IMR-90 (cell line): ENCODE measurements at regions not wholly inside any gene's neighbourhood (a gene's known extent, or its start where the extent isn't known, plus 50 kb on each side); places are given as distances from the start of the nearest gene placed in this dataset.

Source experiments
- ATAC-seq: fragments of 200-7000 bp; cut with Tn5 transposase; 2 replicates; pipeline ENCODE4 v1.9.1; 2020; ENCODE audit warnings: low read depth, mild to moderate bottlenecking, moderate library complexity
- BruUV-seq: library from RNA; stranded (reverse); fragments of 400-500 nt; replicated peaks from 2 replicates; lab custom pipeline; 2021; lab: Mats Ljungman, UMichigan
- CTCF ChIA-PET: fragments of 300-600 bp; formaldehyde crosslinking; extraction: SDS; loops from one replicate; lab custom pipeline; 2021; ENCODE audit warnings: antibody characterized with exemption; lab: Yijun Ruan, JAX
- POLR2A ChIA-PET: fragments of 300-600 bp; sonication (Branson Sonifier 250); formaldehyde crosslinking; loops from one replicate; lab custom pipeline; 2022; ENCODE audit warnings: antibody characterized with exemption; ENCODE audit not compliant: unreplicated experiment; lab: Charles Lee
- DNase-seq: peaks from one replicate; pipeline ENCODE4 v3.0.0; 2013
- H2AFZ ChIP-seq: replicated peaks from 2 replicates; pipeline ENCODE3; 2013; ENCODE audit warnings: low read length, mild to moderate bottlenecking; ENCODE audit not compliant: poor library complexity
- H2AK5ac ChIP-seq: 2 replicates; pipeline ENCODE4 v1.6.1; 2013; ENCODE audit warnings: low read depth, low read length, inconsistent platforms
- H2AK9ac ChIP-seq: replicated peaks from 2 replicates; pipeline ENCODE3; 2013; ENCODE audit warnings: mild to moderate bottlenecking, low read depth, low read length, moderate library complexity; ENCODE audit not compliant: poor library complexity
- H2BK120ac ChIP-seq: 2 replicates; pipeline ENCODE4 v1.6.1; 2013; ENCODE audit warnings: low read depth, low read length, inconsistent platforms
- H2BK15ac ChIP-seq: 3 replicates; pipeline ENCODE4 v1.6.1; 2013; ENCODE audit warnings: low read depth, low read length, inconsistent platforms
- H2BK20ac ChIP-seq: 2 replicates; pipeline ENCODE4 v1.6.1; 2013; ENCODE audit warnings: low read depth, mild to moderate bottlenecking, inconsistent platforms, low read length, moderate library complexity
- H2BK5ac ChIP-seq: 2 replicates; pipeline ENCODE4 v1.6.1; 2013; ENCODE audit warnings: mild to moderate bottlenecking, low read depth, low read length, inconsistent platforms; ENCODE audit not compliant: poor library complexity, severe bottlenecking
- H3K14ac ChIP-seq: replicated peaks from 2 replicates; pipeline ENCODE4 v1.6.1; 2013; ENCODE audit warnings: low read depth, low read length, inconsistent platforms
- H3K18ac ChIP-seq: 2 replicates; pipeline ENCODE4 v1.6.1; 2013; ENCODE audit warnings: low read depth, low read length, control low read depth
- H3K23ac ChIP-seq: 2 replicates; pipeline ENCODE4 v1.6.1; 2013; ENCODE audit warnings: low read depth, low read length, inconsistent platforms
- H3K27ac ChIP-seq: 2 replicates; pipeline ENCODE4 v1.5.1; 2013; ENCODE audit warnings: mild to moderate bottlenecking, control low read depth, low read length; ENCODE audit not compliant: insufficient read depth
- H3K27me3 ChIP-seq: 2 replicates; pipeline ENCODE4 v1.6.1; 2013; ENCODE audit warnings: low read length; ENCODE audit not compliant: control insufficient read depth, insufficient read depth
- H3K36me3 ChIP-seq: 2 replicates; pipeline ENCODE4 v1.6.1; 2013; ENCODE audit warnings: low read length, mixed read lengths; ENCODE audit not compliant: control insufficient read depth, insufficient read depth
- H3K4ac ChIP-seq: 2 replicates; pipeline ENCODE4 v1.6.1; 2013; ENCODE audit warnings: low read depth, low read length, inconsistent platforms
- H3K4me1 ChIP-seq: 2 replicates; pipeline ENCODE4 v1.6.1; 2013; ENCODE audit warnings: low read length, mixed read lengths; ENCODE audit not compliant: control insufficient read depth, insufficient read depth
- H3K4me2 ChIP-seq: 2 replicates; pipeline ENCODE4 v1.6.1; 2013; ENCODE audit warnings: low read depth, mild to moderate bottlenecking, control low read depth, low read length, moderate library complexity
- H3K4me3 ChIP-seq: 2 replicates; pipeline ENCODE4 v1.5.1; 2013; ENCODE audit warnings: low read depth, mild to moderate bottlenecking, control low read depth, low read length, moderate library complexity; ENCODE audit not compliant: insufficient read depth
- H3K56ac ChIP-seq: 2 replicates; pipeline ENCODE4 v1.6.1; 2013; ENCODE audit warnings: low read length, inconsistent platforms; ENCODE audit not compliant: insufficient read depth; ENCODE audit errors: extremely low read depth
- H3K79me1 ChIP-seq, 2 experiments: 2 replicates each; pipeline ENCODE4 v1.6.1; 2013; ENCODE audit warnings: low read length in 2 of 2, inconsistent platforms in 1 of 2, low read depth in 1 of 2
- H3K9ac ChIP-seq: 2 replicates; pipeline ENCODE4 v1.6.1; 2013; ENCODE audit warnings: low read depth, low read length, control low read depth
- H3K9me1 ChIP-seq: 2 replicates; pipeline ENCODE4 v1.6.1; 2013; ENCODE audit warnings: low read length, inconsistent platforms; ENCODE audit not compliant: insufficient read depth
- H3K9me3 ChIP-seq: 2 replicates; pipeline ENCODE4 v1.6.1; 2013; ENCODE audit warnings: low read length; ENCODE audit not compliant: control insufficient read depth, insufficient read depth
- H4K20me1 ChIP-seq: 2 replicates; pipeline ENCODE4 v1.6.1; 2013; ENCODE audit warnings: low read length, inconsistent platforms; ENCODE audit not compliant: insufficient read depth
- H4K5ac ChIP-seq: 2 replicates; pipeline ENCODE4 v1.6.1; 2013; ENCODE audit warnings: mild to moderate bottlenecking, low read depth, low read length, control low read depth
- H4K8ac ChIP-seq, 2 experiments: 2 replicates each; pipeline ENCODE4 v1.6.1; 2013; ENCODE audit warnings: low read depth in 2 of 2, low read length in 2 of 2, control low read depth in 1 of 2, inconsistent platforms in 1 of 2
- H4K91ac ChIP-seq: 2 replicates; pipeline ENCODE4 v1.6.1; 2013; ENCODE audit warnings: low read depth, low read length, inconsistent platforms; ENCODE audit not compliant: insufficient read depth
- BHLHE40 ChIP-seq: fragments of 150-350 bp; IDR thresholded peaks from 2 replicates; pipeline ENCODE4 v1.6.1; 2016; ENCODE audit warnings: mild to moderate bottlenecking, low read depth, low read length
- CEBPB ChIP-seq: IDR thresholded peaks from 2 replicates; pipeline ENCODE4 v1.6.1; 2012; ENCODE audit warnings: low read depth, low read length, improper control_type of control experiment
- CHD1 ChIP-seq: IDR thresholded peaks from 2 replicates; pipeline ENCODE4 v1.6.1; 2012; ENCODE audit warnings: low read depth, low read length, improper control_type of control experiment
- ELK1 ChIP-seq: fragments of 150-350 bp; IDR thresholded peaks from 2 replicates; pipeline ENCODE4 v1.6.1; 2016; ENCODE audit warnings: low read depth, mild to moderate bottlenecking, low read length, moderate library complexity, borderline replicate concordance
- FOS ChIP-seq: fragments of 150-350 bp; IDR thresholded peaks from 2 replicates; pipeline ENCODE4 v1.6.1; 2016; ENCODE audit warnings: low read depth, low read length
- MAFK ChIP-seq: IDR thresholded peaks from 2 replicates; pipeline ENCODE4 v1.6.1; 2012; ENCODE audit warnings: low read depth, low read length, improper control_type of control experiment
- MXI1 ChIP-seq: IDR thresholded peaks from 2 replicates; pipeline ENCODE4 v1.6.1; 2012; ENCODE audit warnings: low read depth, mild to moderate bottlenecking, low read length, moderate library complexity, borderline replicate concordance
- NFE2L2 ChIP-seq: fragments of 150-350 bp; IDR thresholded peaks from 2 replicates; pipeline ENCODE4 v1.6.1; 2016; ENCODE audit warnings: low read depth, mild to moderate bottlenecking, low read length
- RAD21 ChIP-seq: IDR thresholded peaks from 2 replicates; pipeline ENCODE4 v1.6.1; 2012; ENCODE audit warnings: low read length, improper control_type of control experiment
- RCOR1 ChIP-seq: IDR thresholded peaks from 2 replicates; pipeline ENCODE4 v1.6.1; 2012; ENCODE audit warnings: mild to moderate bottlenecking, low read length, improper control_type of control experiment; ENCODE audit not compliant: insufficient replicate concordance
- USF2 ChIP-seq: fragments of 150-350 bp; IDR thresholded peaks from 2 replicates; pipeline ENCODE4 v1.6.1; 2017; ENCODE audit warnings: mild to moderate bottlenecking, antibody characterized with exemption, low read length, low read depth
- WGBS, 2 experiments: methylation state at CpG; one replicate each; pipeline versions ENCODE4 v1.1.5 to v1.1.7; 2013; ENCODE audit warnings: missing lambda C conversion rate in 2 of 2; ENCODE audit not compliant: insufficient read length in 1 of 2; ENCODE audit errors: extremely low coverage in 2 of 2; 5-methylcytosine and 5-hydroxymethylcytosine counted together
- dilution Hi-C: fragments of 300-500 bp; cut with HindIII; formaldehyde crosslinking; loops from one replicate; pipeline ENCODE4 v1.14.3; 2018; ENCODE audit warnings: low sequenced_read_pairs; ENCODE audit not compliant: unreplicated experiment
- in situ Hi-C: fragments of 300-500 bp; cut with MboI; formaldehyde crosslinking; loops from 3 replicates; pipeline ENCODE4 v1.14.3; 2019; ENCODE audit warnings: low sequenced_read_pairs, inconsistent platforms, mixed read lengths
- intact Hi-C: fragments of 100-400 bp; cut with micrococcal nuclease; formaldehyde crosslinking; loops from 2 replicates; pipeline ENCODE4 v1.10.0; 2022

- no CpG with 5 or more reads among the region's 2 CpGs for WGBS, 2 experiments
- in situ Hi-C loops, result no loop called here
- CTCF ChIA-PET, result no interaction called here
These were observed 276.7 kb downstream of the AUH start for GRCh38 chr9:91084896-91085516.

More at GRCh38 chr9:91084896-91085516, 276.7 kb downstream of the AUH start:
- H3K9me3 ChIP-seq, result no peaks in the 10 kb centered on the region
- no peak overlapping the region for H3K23ac ChIP-seq
- no peaks in the 10 kb centered on the region for H3K36me3 ChIP-seq
- H4K5ac ChIP-seq, result no peak overlapping the region
- no peak overlapping the region for H4K91ac ChIP-seq
- H3K27ac ChIP-seq, result no peak overlapping the region
- H4K20me1 ChIP-seq, result no peaks in the 10 kb centered on the region
- H2BK5ac ChIP-seq, result no peak overlapping the region
- ATAC-seq (no peak), DNase-seq (no peak)
- H3K79me1 ChIP-seq, result no peaks in the 10 kb centered on the region
- H3K4me2 ChIP-seq, result no peak overlapping the region
- intact Hi-C loops, result loop anchor here (5.0 kb wide), 1 partner anchor 168 kb away; no protein-coding TSS in a partner anchor
- 0 out of 2 replicates have a peak overlapping the region, but pooled peaks have one; percentile 47 for H2BK120ac ChIP-seq
- no peaks in the 10 kb centered on the region for H3K27me3 ChIP-seq
- H2AK5ac ChIP-seq, result no peak overlapping the region
- dilution Hi-C loops, result no loop called here
- 0 out of 2 replicates have a peak overlapping the region, but pooled peaks have one; percentile 45 for H3K14ac ChIP-seq
- POLR2A ChIA-PET, result no interaction called here
- no peak overlapping the region for H3K9ac ChIP-seq
- no peak overlapping the region for H2AK9ac ChIP-seq
- peak overlapping the region; percentile 22 for H2BK20ac ChIP-seq
- no peak overlapping the region for H2AFZ ChIP-seq
- H2BK15ac ChIP-seq, result peak overlapping the region; percentile 30; the same call in 1 of the 3 replicates
- 0 out of 2 replicates have a peak overlapping the region, but pooled peaks have one; percentile 32 for H3K4ac ChIP-seq
- H3K56ac ChIP-seq, result no peak overlapping the region
- no peak overlapping the region for H3K18ac ChIP-seq
- no peak overlapping the region; a peak in 1 of 4 replicates for H4K8ac ChIP-seq
- BruUV-seq, result no TSS peak
- H3K9me1 ChIP-seq, result 0 out of 2 replicates have a peak, but pooled peaks cover 2% of the 10 kb centered on the region
- no peak for TF ChIP-seq NFE2L2
- no peak for TF ChIP-seq USF2
- no peak for TF ChIP-seq CHD1
- TF ChIP-seq RAD21, result no peak
- no peak for TF ChIP-seq ELK1
- no peak for TF ChIP-seq FOS
- TF ChIP-seq MXI1, result no peak
- no peak for TF ChIP-seq MAFK
- TF ChIP-seq BHLHE40, result no peak
- TF ChIP-seq CEBPB, result no peak
- no peak for TF ChIP-seq RCOR1
- H3K4me1 ChIP-seq, result peaks cover 7% of the 10 kb centered on the region
- no peak overlapping the region for H3K4me3 ChIP-seq
